Esophagus squamous epithelium (tissue), 5 donors: ENCODE measurements at regions not wholly inside any gene's neighbourhood (a gene's known extent, or its start where the extent isn't known, plus 50 kb on each side); places are given as distances from the start of the nearest gene placed in this dataset.

Source experiments
- DNase-seq: peaks from one replicate; lab custom pipeline; 2025; lab: John Stamatoyannopoulos, UW
- H3K27ac ChIP-seq, 4 donors: fragments of 200-600 bp; sonication (generic); one replicate each; pipeline ENCODE4 v1.5.1; 2016 to 2019; ENCODE audit warnings: mild to moderate bottlenecking in 1 of 4
- H3K27me3 ChIP-seq, 4 donors: fragments of 200-600 bp; sonication (generic); 1 replicate in 3 of 4; 2 replicates in 1 of 4; pipeline versions ENCODE4 v1.5.1 to v1.6.0; 2017 to 2021; ENCODE audit warnings: antibody characterized with exemption in 1 of 4
- H3K36me3 ChIP-seq, 3 donors: fragments of 200-600 bp; sonication (generic); one replicate each; pipeline ENCODE4 v1.5.1; 2016 to 2019
- H3K4me1 ChIP-seq, 3 donors: fragments of 200-600 bp; sonication (generic); one replicate each; pipeline ENCODE4 v1.5.1; 2017 to 2019
- H3K4me3 ChIP-seq, 4 donors: fragments of 200-600 bp; sonication (generic); 1 replicate in 3 of 4; 2 replicates in 1 of 4; pipeline ENCODE4 v1.5.1; 2016 to 2019; ENCODE audit warnings: mild to moderate bottlenecking in 2 of 4, moderate library complexity in 1 of 4
- H3K9me3 ChIP-seq, 3 donors: fragments of 200-600 bp; sonication (generic); one replicate each; pipeline ENCODE4 v1.5.1; 2016 to 2019
- CTCF ChIP-seq, 6 experiments: fragments of 450-650 bp in 4 of 6; fragments of 200-600 bp in 2 of 6; sonication (generic) in 2 of 6; IDR thresholded peaks; one replicate each; pipeline ENCODE4 v1.5.1; 2016 to 2019; ENCODE audit warnings: antibody characterized with exemption in 6 of 6, mild to moderate bottlenecking in 4 of 6, moderate library complexity in 4 of 6
- POLR2A ChIP-seq, 4 donors: fragments of 450-650 bp; IDR thresholded peaks; one replicate each; pipeline ENCODE4 v1.6.1; 2017; ENCODE audit warnings: antibody characterized with exemption in 4 of 4, mild to moderate bottlenecking in 4 of 4, moderate library complexity in 3 of 4
- WGBS, 2 donors: methylation state at CpG; one replicate each; pipeline ENCODE4 v1.1.5; 2018; 5-methylcytosine and 5-hydroxymethylcytosine counted together
- intact Hi-C: fragments of 100-400 bp; cut with DNase I; formaldehyde crosslinking; loops from one replicate; pipeline ENCODE4 v1.15.0; 2022
- donor health status: DM: yes; HTN: yes; CAD: no.

- H3K9me3 ChIP-seq: no peaks in the 10 kb centered on the region
- intact Hi-C loops: no loop called here
- H3K27ac ChIP-seq: no peak overlapping the region
- WGBS, 2 donors: 76 to 91% methylated on average over 2 of the region's 2 CpGs
- no peaks in the 10 kb centered on the region for H3K36me3 ChIP-seq
- H3K4me3 ChIP-seq: no peak overlapping the region
- TF ChIP-seq POLR2A (IDR thresholded peaks at IDR 0.05) (no peak), CTCF (IDR thresholded peaks at IDR 0.05) (no peak)
- no peak for DNase-seq
- peaks cover 0 to 14% (median 0%) of the 10 kb centered on the region in 3 donors for H3K4me1 ChIP-seq
- no peaks in the 10 kb centered on the region for H3K27me3 ChIP-seq
These were observed 118.8 kb downstream of the TMCO5A start for GRCh38 chr15:38053205-38053604.

GRCh38 chr15:38053776-38054175 is 119.3 kb downstream of the TMCO5A start:
- intact Hi-C loops: no loop called here
- Histone ChIP-seq H3K27ac (no peak overlapping the region), H3K36me3 (no peaks in the 10 kb centered on the region), H3K27me3 (no peaks in the 10 kb centered on the region), H3K4me1 (peaks cover 0 to 19% (median 1%) of the 10 kb centered on the region in 3 donors), H3K9me3 (no peaks in the 10 kb centered on the region), H3K4me3 (no peak overlapping the region)
- TF ChIP-seq POLR2A (IDR thresholded peaks at IDR 0.05): no peak
- no peak for TF ChIP-seq CTCF (IDR thresholded peaks at IDR 0.05)
- 86 to 92% methylated on average over 3 of the region's 3 CpGs for WGBS, 2 donors
- no peak for DNase-seq

- DNase-seq: no peak
- Histone ChIP-seq H3K27me3 (no peaks in the 10 kb centered on the region), H3K4me3 (no peak overlapping the region), H3K9me3 (no peaks in the 10 kb centered on the region), H3K4me1 (peaks cover 0 to 21% (median 4%) of the 10 kb centered on the region in 3 donors), H3K27ac (no peak overlapping the region), H3K36me3 (no peaks in the 10 kb centered on the region)
- intact Hi-C loops: no loop called here
- TF ChIP-seq POLR2A (IDR thresholded peaks at IDR 0.05) (no peak), CTCF (IDR thresholded peaks at IDR 0.05) (no peak)
These were observed 120.0 kb downstream of the TMCO5A start for GRCh38 chr15:38054488-38054887.

- no peak for DNase-seq
- intact Hi-C loops: no loop called here
- TF ChIP-seq CTCF (IDR thresholded peaks at IDR 0.05): no peak
- no peak for TF ChIP-seq POLR2A (IDR thresholded peaks at IDR 0.05)
- no peak overlapping the region for H3K4me3 ChIP-seq
- H3K9me3 ChIP-seq: no peaks in the 10 kb centered on the region
- peaks cover 0 to 7% (median 4%) of the 10 kb centered on the region in 3 donors for H3K4me1 ChIP-seq
- no peak overlapping the region for H3K27ac ChIP-seq
- 28 to 46% methylated on average over 11 of the region's 11 CpGs for WGBS, 2 donors
- no peaks in the 10 kb centered on the region for H3K36me3 ChIP-seq
- no peaks in the 10 kb centered on the region for H3K27me3 ChIP-seq
These were observed 124.2 kb downstream of the TMCO5A start for GRCh38 chr15:38058596-38059075.

- H3K4me3 ChIP-seq: no peak overlapping the region
- no peak for TF ChIP-seq CTCF (IDR thresholded peaks at IDR 0.05)
- no peak for TF ChIP-seq POLR2A (IDR thresholded peaks at IDR 0.05)
- no peak for DNase-seq
- H3K27me3 ChIP-seq: no peaks in the 10 kb centered on the region
- no peaks in the 10 kb centered on the region for H3K36me3 ChIP-seq
- 89 to 95% methylated on average over 1 of the region's 1 CpG for WGBS, 2 donors
- H3K4me1 ChIP-seq: peaks cover 0 to 7% (median 4%) of the 10 kb centered on the region in 3 donors
- no peaks in the 10 kb centered on the region for H3K9me3 ChIP-seq
- H3K27ac ChIP-seq: no peak overlapping the region
- intact Hi-C loops: no loop called here
These were observed 125.2 kb downstream of the TMCO5A start for GRCh38 chr15:38059665-38060064.
